Activated CD4-positive, alpha-beta T cell treated with anti-CD3 and anti-CD28 coated beads, Interleukin-2, amount 50 U/mL, for 48 hours (primary cell): ENCODE measurements at regions not wholly inside any gene's neighbourhood (a gene's known extent, or its start where the extent isn't known, plus 50 kb on each side); places are given as distances from the start of the nearest gene placed in this dataset.

Source experiments
- DNase-seq, 2 experiments: peaks; one replicate each; pipeline ENCODE4 v3.0.0-alpha.2; 2020

DNA sequence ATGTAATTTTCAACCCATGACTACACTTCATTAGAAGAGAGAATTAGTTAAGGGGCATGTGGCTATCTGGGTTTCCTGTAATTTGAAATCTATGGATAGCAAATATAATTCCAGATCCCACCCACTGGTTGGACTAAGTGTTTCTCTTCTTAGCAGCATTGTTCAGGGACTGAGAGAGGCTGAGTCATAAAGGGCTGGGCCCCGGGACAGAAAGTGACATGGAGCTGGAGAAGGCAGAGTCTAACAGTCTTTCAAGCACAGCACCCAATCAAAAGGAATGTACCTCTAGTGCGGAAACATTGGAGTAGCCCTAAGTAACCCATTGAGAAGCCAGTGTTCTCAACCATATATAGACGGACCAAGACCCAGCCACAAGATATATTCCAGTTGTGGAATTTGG lies 363.9 kb downstream of the DHX35 start:
- DNase-seq: no peak

DNA sequence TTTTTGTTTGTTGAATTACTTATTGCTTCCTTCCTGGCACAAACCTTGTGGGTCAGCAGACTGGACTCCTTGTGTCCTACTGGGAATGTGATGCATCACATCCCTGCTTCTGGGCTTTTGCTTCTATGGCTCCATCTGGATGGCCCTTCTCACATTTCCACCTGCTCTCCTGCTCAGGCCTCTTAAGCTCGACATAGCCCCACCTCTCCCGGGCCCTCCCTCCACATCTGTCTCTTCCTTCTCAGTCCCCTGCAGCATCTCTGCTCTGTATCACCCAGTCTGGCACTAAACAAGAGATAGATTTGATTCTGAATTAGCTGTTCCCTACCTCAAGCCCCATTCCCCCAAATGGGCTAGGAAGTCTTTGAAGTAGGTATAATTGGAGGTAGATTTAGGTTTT lies 356.8 kb downstream of the DHX35 start:
- no peak for DNase-seq

DNA sequence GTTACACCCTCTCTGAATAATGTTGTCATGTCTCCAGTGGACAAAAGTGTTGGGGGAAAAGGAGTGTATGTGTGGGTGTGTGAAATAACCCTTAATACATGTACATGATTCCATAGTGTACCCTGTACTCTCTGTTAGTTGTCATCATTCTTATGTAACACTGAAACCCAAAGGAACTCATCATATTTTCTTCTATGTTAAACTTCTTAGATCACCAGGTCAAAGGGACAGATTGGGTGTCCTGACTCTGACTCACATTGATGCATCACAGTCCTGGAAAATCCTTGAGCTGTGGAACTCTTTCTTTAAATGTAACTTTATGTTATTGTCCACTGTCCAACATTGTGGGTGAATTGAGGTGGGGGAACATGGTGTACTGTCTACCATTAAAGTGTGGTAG lies 350.5 kb downstream of the DHX35 start:
- no peak for DNase-seq

DNA sequence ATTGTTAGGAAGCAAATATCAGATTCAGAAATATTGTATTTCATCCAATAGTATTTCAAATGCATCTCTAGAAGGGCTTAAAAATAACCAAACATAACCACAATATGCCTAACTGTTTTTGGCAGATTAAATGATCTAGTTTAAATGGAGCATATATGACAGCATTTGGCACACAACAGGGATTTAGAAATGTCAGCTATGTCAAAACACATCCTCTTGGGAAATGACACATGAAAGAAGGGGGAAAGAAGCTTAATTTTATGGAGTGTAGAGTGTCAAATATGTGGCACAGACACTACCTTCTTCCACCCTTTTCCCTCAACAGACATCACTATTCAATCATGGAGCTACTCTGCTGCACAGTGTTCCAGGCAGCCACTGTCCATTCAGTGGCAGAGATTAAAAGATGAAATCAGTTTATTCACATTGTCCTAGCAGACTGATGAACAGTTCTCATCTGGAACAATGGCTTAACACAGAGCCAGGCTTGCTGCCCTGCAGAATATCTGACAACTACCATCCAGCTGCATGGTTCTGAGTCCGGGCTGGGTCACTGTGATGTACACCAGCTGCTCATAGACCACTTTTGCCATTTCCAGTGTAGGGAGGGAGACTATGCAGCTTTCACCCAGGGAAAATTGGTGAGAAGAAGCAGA lies 349.8 kb downstream of the DHX35 start:
- DNase-seq: no peak

DNA sequence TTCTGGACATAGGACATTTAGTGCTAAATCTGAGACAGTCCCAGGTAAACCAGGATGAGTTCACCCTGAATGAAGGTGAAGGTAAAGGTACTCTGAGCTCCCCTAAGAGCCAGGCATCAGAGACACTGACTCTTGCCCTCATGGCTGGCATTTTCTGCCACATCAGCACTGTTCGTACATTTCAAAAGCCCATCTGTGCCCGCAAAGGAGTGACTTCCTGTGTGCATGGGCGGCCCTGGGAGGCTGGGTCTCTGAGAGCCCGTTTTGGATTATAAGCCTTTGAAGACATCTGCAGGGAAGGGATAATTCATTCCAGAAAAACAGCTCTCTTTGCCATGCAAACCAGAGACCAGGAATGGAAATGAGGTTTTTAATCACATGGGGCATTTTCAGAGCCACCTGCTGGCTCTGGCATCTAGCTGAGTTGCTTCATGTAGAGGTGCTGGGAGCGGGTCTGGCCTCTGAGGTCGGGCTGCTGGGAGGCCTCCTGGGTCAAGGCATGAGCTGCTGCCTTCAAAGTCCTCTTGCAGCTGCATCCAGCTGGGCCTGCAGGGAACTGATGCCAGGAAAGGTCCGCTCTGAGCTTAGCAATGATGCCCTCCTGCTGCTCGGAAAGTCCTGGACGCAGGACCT lies 348.3 kb downstream of the DHX35 start:
- no peak for DNase-seq

DNA sequence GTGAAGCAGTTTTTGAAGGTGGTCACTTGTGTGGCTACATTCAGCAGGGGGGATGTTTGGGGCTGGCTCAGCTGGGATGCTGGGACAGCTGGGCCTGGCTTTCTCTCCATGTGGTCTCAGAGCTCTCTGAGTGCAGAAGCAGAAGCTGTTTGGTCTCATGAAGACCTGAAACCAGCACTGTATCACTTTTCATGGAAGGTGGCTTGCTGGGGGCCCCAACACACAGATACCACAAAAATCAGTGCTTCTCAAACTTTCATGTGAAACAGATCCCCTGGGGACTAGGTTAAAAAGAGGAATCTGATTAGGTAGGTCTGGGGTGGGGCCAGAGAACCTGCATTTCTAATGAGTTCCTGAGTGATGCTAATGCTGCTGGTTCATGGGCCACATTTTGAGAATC lies 347.3 kb downstream of the DHX35 start:
- no peak for DNase-seq

DNA sequence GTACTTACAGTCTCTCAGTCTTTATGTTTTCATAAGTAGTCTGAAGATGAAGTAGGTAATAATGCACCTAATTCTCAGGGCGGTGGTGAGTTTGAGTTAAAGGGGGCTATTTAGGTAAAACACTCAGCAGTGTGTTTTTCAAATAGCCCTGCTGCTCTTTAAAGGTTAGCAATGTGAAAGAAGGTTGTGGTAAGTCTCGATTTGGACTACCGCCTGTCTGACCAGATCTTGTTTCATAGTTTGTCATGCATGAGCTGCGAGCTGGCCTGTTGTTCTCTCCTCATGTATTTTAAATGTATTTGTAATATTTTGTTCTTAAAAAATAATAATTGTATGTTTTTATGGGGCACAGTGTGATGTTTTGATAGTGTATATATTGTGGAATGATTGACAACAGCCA lies 340.2 kb downstream of the DHX35 start:
- DNase-seq: no peak

DNA sequence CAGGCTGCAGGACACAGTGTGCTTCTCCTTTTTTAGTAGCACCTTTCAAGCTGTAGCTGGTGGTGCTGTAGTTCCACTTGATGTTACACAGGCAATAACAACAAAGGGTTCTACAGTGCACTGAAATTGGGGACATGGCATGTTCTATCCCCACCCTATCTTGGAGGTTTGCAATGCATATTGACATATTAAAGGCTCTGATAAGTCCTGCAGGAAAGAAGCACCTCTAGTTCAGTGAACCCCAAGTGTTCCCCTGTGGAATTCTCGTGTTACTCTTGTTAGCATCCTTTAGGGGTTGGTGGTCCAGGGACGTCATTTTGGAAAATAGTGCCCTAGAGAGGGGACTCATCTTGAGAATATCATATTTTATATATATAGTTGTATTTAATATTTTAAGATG lies 337.6 kb downstream of the DHX35 start:
- no peak for DNase-seq

DNA sequence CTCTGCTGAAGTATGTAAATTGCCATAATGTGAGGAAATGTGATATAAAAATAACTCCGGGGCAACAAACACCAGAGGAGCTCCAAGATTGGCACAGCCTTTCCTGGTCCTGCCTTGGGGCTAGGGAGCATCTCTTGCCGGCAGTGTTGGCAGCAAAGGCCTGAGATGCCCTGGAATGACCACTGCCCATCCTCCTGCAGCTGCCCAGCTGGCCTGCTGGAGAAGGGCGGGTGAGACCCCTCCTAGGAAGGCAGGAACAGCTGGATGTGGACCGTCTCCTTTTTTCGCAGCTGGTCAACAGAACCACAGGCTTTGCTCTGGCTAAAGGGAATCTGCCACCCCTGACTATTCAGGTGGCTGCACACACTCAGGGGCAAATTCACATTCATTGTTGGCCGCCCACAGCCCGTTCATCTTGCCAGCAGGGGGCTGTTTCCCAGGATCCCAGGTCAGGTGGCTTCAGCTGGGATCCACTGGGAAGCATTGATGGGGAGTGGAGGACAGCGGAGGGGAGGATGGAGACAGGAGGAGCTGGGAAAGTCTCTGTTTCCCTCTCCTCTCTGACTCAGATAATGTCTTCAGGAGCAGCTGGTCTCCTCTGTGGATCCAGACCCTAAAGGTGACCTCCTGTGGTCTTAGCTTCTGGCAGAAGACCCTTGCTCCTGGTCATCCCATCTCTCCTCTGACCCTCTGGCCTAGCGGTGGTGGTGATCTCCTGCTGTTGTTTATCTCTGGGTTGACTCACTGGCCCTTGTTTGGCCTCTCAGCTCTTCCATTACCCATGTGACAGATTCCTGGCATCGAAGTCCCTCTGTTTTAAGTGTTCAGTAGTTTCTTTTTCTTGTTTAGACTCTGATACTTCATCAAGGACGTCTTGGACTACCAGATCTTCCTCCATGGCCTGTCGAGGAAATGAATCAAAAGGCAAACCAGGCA lies 336.7 kb downstream of the DHX35 start:
- no peak for DNase-seq

DNA sequence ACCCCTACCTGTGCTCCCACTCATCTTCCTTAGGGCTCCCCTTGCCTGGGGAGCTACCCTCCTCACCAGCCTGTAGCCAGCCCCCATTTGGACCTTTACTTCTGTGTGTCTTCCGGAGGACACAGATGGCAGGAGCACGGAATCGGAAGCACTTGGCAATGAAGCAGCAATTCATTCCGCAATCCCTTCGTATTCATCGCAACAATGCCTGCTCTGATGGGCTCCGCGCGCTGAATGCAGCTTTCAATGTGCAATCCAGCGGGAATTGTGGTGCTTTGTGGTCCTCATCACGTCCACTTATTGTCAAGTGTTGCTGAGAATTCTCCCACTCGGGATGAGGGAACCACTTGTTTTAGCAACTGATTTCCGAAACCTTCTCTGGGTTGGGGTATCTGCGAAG lies 336.0 kb downstream of the DHX35 start:
- no peak for DNase-seq

DNA sequence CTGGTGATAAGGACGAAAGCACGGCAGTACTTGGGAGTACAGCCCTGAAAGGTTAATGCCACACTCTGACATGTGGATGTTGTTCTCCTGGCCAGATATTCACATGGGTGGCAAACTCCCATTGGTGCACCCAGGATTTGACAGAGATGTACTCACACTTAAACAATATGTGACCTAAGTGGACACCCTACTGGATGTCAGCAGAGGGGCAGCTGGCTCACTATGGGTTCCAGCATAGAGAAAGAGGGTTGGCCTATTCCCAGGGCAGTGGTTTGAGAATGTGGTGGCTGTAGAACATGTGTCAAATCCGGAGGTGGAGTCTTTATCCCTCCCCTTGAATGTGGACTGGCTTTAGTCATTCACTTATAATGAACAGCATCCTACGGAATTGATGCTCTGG lies 333.2 kb downstream of the DHX35 start:
- no peak for DNase-seq

DNA sequence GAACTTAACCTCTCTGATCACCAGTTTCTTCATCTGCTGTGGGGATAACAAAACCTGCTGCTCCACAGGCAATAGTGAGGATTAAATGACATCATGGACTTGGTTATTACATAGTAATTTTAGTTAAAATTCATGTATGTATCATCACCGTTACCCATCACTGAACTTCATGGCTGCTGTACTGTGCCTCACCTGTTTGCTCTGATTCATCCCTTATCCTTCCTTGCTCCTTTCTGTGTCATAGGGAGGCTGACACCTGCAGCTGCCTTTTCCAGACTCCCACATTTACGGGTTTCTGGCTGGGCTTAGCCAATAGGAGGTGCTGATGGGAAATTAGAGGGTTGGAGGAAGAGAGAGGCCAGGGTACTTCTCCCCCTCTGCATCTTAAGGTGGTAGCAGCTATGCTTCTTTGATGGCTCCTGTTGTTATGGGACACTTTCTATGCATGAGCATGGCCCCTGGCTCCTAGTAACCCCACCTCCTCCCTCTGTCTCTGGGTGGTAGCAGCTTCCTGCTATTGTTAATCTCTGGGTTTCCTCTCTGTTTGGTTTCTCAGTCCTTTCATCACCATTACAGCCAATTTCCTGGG lies 332.1 kb downstream of the DHX35 start:
- DNase-seq: no peak

DNA sequence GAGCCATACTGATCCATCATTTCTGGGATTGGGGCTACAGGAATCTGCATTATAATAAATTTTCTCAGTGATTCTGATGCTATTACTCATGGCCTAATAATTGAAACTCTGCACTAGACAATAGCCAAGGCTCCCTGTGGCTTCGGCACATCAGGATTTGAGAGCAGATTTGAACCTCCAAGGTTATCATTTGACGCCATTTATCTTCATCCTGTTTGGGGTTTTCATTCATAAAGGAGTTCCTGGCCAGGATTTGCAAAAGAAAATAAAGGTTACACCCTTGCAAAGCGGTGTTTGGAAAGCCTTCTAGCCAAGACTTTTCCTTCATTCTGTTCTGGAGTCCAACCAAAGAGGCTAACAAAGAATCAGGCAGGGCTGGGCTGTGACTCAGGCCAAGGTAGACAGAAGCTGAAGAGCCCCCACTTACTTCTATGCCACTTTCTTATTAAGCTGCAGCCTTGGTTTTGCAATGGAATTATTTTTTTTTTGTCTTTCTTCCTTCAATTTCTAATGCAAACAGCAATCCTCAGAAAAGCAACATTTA lies 330.1 kb downstream of the DHX35 start:
- DNase-seq: no peak

DNA sequence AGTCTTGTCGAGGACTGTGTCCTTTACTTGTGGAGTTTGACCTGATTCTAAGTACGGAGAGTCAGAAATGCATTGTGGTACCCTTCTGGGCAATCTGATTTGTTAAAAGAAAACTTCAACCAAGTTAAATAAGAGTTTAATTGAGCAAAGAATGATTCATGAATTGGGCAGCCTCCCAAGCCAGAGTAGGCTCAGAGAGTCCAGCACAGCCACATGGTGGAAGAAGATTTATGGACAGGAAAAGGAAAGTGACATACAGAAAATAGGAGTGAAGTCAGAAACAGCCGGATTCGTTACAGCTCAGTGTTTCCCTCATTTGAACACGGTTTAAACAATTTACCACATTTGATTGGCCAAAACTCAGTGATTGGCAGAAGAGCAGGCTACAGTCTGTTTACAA lies 329.2 kb downstream of the DHX35 start:
- no peak for DNase-seq

DNA sequence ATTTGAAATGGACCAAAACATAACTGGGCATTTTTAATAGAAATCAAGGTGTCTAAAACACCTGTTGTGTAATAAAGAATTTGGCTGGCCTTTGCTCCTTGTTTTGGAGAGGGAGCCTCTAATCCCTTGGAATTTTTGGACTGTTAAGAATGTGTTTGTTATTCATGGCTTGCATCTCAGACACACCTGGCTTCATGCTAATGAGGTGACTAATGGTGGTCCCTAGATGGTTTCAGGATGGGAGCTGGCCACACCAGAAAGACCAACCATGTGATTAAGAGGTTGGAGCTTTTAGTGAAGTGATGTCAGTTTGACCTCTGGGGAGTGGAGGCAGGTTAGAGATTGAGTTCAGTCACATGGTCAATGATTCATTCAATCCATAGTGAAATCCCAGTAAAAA lies 328.4 kb downstream of the DHX35 start:
- no peak for DNase-seq

DNA sequence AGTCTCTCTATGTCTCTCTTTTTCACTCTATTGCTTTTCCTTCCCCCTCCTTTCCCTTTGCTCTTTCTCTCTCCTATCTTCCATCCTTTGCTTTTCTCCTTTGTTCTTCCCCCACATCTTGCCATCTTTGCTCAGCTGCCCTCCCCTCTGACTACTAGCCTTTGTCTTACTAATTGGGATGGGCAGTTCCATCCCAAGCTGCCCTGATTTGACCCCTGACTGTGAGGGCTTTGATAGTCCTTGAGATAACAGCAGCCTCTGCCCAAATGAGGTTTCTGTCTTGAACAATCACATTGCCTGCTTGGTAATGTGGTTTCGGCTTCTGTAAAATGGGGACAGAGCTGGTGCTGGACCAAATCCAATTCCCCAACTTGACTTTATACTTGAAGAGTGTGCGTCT lies 327.7 kb downstream of the DHX35 start:
- no peak for DNase-seq

DNA sequence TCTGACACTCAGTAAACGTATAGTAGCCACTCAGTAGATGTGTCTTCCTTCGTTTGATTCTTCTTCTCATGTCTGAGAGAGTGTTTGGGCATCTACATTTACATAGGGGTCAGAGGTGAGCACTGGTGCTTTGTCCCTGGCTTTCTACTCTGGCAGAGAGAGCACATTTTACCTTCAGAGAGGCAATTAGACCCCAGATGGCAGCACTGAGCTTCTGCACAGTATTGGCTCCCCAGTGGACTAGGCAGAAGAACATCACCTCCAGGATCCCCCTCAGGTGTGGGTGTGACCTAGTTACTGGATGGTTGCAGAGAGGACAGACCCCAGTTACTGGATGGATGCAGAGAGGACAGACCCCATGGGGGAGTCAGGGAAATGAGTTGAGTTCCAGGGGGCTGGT lies 327.2 kb downstream of the DHX35 start:
- DNase-seq: no peak

DNA sequence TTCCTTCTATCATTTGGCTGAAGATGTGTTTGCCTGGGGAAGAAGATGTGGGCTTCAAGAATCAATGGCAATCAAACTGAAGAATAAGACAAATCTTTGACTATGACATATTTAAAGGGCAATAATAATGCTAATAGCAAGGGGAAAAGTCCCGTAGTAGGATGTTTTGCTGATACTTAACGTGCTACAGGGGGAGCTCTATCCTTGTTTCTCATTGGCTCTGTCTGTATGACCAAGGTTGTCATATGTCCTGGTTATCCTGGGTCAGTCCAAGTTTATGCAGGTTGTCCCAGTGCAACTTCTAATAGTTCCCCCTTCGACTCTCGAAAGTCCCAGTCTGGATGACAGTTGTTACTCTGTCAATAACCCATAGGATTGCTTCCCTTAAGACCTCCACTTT lies 321.3 kb downstream of the DHX35 start:
- no peak for DNase-seq

DNA sequence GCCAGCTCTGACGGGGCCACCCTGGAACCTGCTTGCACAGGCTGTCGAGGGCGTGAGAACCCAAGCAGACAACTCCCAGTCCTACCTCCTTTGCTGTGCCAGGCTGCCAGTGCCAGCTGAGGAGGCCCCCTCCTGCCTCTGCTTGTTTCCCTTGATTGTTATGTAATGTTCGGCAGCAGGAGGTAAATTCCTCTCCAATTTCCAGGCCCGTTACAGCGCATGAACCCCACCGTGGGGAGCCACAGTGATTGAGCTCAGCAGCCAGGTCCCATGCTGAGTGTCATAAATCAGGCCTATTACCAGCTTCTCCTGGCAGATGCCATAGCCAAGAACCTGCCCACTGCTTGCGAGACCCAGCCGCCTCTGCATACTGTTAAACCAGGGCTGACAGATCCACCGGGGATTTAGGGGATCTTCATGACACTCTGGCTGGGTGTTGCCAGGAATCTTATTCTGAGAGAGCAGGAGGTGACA lies 320.5 kb downstream of the DHX35 start:
- DNase-seq: no peak

DNA sequence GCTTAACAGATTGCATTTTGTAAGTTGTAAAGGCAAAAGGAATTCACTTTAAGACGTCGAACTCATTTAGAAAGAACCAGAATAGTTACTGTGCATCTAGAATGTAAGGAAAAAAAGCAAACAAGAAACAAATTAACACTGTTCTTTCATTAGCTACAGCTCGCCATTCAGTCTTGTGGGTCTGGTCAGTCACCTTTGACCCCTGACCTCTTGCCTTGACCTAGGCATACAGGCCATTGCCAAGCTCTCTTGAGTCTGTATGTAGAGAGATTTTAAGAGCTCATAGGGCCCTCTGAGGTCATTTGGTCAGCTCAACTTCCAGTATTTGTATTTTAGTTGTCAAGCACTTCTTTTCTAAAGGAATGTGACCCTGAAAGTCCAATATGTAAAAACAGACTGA lies 318.7 kb downstream of the DHX35 start:
- DNase-seq: no peak

DNA sequence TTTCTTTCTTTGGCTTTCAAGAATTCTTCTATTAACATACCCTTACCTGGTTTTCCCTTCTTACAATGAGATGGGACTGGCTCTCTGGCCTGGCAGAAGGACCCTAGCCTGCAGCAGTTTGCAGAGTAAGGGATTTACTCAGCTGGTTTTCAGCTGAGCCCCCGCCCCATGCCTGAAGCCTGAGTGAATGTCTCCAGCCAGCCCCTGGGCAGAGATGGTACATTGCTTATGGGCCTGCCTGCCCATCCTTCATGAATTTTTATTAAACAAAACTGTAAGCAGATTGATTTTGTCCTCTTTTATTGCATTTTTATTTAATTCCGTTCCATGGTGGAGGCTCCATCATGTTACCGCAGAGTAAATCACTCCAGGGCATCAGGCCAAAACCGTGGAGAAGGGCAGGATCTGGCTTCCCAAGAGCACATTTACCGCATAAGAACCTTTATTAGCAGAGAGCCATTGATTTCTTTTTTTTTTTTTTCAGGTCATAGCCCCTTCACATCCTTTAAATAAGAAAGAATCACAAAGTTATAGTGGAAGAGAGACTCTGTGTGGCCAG lies 316.2 kb downstream of the DHX35 start:
- no peak for DNase-seq

DNA sequence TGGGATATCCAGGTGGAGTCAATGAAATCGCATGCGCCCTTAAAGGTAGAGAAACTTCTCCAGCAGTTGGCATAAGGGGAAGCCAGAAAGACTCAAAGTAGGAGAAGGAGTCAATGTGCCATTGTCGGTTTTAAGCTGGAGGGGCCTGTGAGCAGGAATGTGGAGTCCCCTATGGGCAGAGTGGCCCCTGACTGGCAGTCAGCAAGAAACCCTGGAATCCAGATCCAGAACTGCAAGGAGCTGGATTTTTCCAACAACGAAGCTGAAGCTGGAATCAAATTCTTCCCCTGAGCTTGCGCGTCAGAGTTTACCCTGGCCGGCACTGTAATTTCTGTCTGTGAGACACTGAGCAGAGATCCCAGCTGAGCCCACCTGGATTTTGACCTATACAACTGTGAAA lies 315.0 kb downstream of the DHX35 start:
- no peak for DNase-seq
